ENCODE measurements at regions not wholly inside any gene's neighbourhood (a gene's known extent, or its start where the extent isn't known, plus 50 kb on each side); places are given as distances from the start of the nearest gene placed in this dataset.
"Not testable (repeated sequence)": the region's sequence is repeated elsewhere in the genome, so short reads cannot be mapped to it uniquely, and the experiment has no call there.

DNA sequence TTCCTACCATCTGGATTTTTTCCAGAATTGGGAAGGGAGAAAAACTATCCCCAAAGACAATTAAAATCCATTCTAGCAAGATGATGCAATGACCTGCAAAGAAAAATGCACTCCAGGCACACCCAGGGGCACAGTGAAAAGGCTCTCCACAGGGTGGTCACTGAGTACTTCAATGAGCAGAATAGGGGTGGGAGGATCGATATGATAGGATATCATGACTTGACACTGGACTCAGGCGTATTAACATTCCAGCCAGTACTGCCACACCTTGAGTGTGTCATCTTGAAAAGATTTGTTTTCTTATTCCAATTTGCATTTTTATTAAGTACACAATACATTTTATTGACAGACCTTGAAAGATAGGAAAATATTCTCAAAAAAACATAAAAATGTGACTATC is 132.2 kb downstream of the ZNF37A start:
- peaks cover 8% of the 10 kb centered on the region for H3K9me3 Mint-ChIP-seq (ENCODE audit: unreplicated experiment)
- Histone ChIP-seq H3K27ac (ENCODE audit: low read depth, low read length) (no peak overlapping the region), H3K9me3 (ENCODE audit: insufficient read depth, low read depth, low read length) (peaks cover 10% of the 10 kb centered on the region), H3K36me3 (ENCODE audit: insufficient read depth, low read length) (no peaks in the 10 kb centered on the region), H3K4me3 (ENCODE audit: insufficient read depth, low read depth, low read length) (no peak overlapping the region), H2AFZ (ENCODE audit: low read depth, low read length) (no peak overlapping the region), H3K9ac (ENCODE audit: low read length) (no peak overlapping the region), H3K27me3 (ENCODE audit: insufficient read depth, low read length) (no peaks in the 10 kb centered on the region), H3K79me2 (ENCODE audit: insufficient read depth, low read length) (no peaks in the 10 kb centered on the region), H3K4me1 (ENCODE audit: insufficient read depth, low read length) (no peaks in the 10 kb centered on the region), H3K4me2 (ENCODE audit: low read length) (no peak overlapping the region), H4K20me1 (ENCODE audit: insufficient read depth, low read length) (no peaks in the 10 kb centered on the region)
- DNase-seq (ENCODE audit: low read depth) = no peak
- no peak overlapping the region for H3K27ac Mint-ChIP-seq (ENCODE audit: unreplicated experiment)
- FAIRE-seq = no peak
- no peaks in the 10 kb centered on the region for H3K36me3 Mint-ChIP-seq (ENCODE audit: low read depth, unreplicated experiment)
- no peaks in the 10 kb centered on the region for H3K27me3 Mint-ChIP-seq (ENCODE audit: low read depth, unreplicated experiment)
- H3K4me1 Mint-ChIP-seq (ENCODE audit: low read depth, unreplicated experiment) = no peaks in the 10 kb centered on the region
- no peak for TF ChIP-seq EZH2 (IDR thresholded peaks at IDR 0.05; ENCODE audit: insufficient read depth, low read length)
- TF ChIP-seq CTCF (IDR thresholded peaks at IDR 0.05; ENCODE audit: insufficient read depth, low read depth, low read length) = no peak
- no peak overlapping the region for H3K4me3 Mint-ChIP-seq (ENCODE audit: unreplicated experiment)

- Histone ChIP-seq H3K79me2 (ENCODE audit: insufficient read depth, low read length) (no peaks in the 10 kb centered on the region), H2AFZ (ENCODE audit: low read depth, low read length) (no peak overlapping the region), H3K4me3 (ENCODE audit: insufficient read depth, low read depth, low read length) (no peak overlapping the region), H3K9me3 (ENCODE audit: insufficient read depth, low read depth, low read length) (peaks cover 7% of the 10 kb centered on the region), H3K27me3 (ENCODE audit: insufficient read depth, low read length) (no peaks in the 10 kb centered on the region), H3K4me1 (ENCODE audit: insufficient read depth, low read length) (no peaks in the 10 kb centered on the region), H3K4me2 (ENCODE audit: low read length) (no peak overlapping the region), H4K20me1 (ENCODE audit: insufficient read depth, low read length) (no peaks in the 10 kb centered on the region), H3K27ac (ENCODE audit: low read depth, low read length) (no peak overlapping the region), H3K36me3 (ENCODE audit: insufficient read depth, low read length) (no peaks in the 10 kb centered on the region), H3K9ac (ENCODE audit: low read length) (no peak overlapping the region)
- H3K4me1 Mint-ChIP-seq (ENCODE audit: low read depth, unreplicated experiment) = no peaks in the 10 kb centered on the region
- H3K27me3 Mint-ChIP-seq (ENCODE audit: low read depth, unreplicated experiment) = no peaks in the 10 kb centered on the region
- H3K9me3 Mint-ChIP-seq (ENCODE audit: unreplicated experiment) = peaks cover 6% of the 10 kb centered on the region
- DNase-seq (ENCODE audit: low read depth) (no peak), FAIRE-seq (no peak)
- no peaks in the 10 kb centered on the region for H3K36me3 Mint-ChIP-seq (ENCODE audit: low read depth, unreplicated experiment)
- TF ChIP-seq CTCF (IDR thresholded peaks at IDR 0.05; ENCODE audit: insufficient read depth, low read depth, low read length) (no peak), EZH2 (IDR thresholded peaks at IDR 0.05; ENCODE audit: insufficient read depth, low read length) (no peak)
- H3K4me3 Mint-ChIP-seq (ENCODE audit: unreplicated experiment) = no peak overlapping the region
- no peak overlapping the region for H3K27ac Mint-ChIP-seq (ENCODE audit: unreplicated experiment)
Observed at GRCh38 chr10:38228394-38228793, 134.3 kb downstream of the ZNF37A start.

DNA sequence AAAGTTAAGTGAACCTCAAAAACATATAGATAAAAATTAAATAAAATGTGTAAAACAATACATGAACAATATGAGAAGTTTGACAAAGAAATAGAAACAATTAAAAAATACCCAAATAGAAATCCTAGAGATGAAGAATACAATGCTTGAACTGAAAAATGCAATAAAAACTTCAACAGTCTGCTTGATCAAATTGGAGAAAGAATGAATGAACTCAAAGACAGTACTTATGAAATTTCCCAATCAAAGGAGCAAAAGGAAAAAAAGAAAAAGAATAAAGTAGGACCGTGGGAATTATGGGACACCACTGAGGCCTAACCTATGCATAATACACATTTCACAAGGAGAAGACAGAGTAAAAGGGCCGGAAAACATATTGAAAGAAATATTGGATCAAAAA is 144.3 kb downstream of the ZNF37A start:
- H4K20me1 ChIP-seq (ENCODE audit: insufficient read depth, low read length); H3K4me1 Mint-ChIP-seq (ENCODE audit: low read depth, unreplicated experiment); H3K79me2 ChIP-seq (ENCODE audit: insufficient read depth, low read length); H3K9ac ChIP-seq (ENCODE audit: low read length); H3K36me3 Mint-ChIP-seq (ENCODE audit: low read depth, unreplicated experiment); H2AFZ ChIP-seq (ENCODE audit: low read depth, low read length); DNase-seq (ENCODE audit: low read depth); H3K4me3 Mint-ChIP-seq (ENCODE audit: unreplicated experiment); H3K9me3 ChIP-seq (ENCODE audit: insufficient read depth, low read depth, low read length); H3K4me3 ChIP-seq (ENCODE audit: insufficient read depth, low read depth, low read length); H3K27ac Mint-ChIP-seq (ENCODE audit: unreplicated experiment); H3K4me1 ChIP-seq (ENCODE audit: insufficient read depth, low read length); H3K27ac ChIP-seq (ENCODE audit: low read depth, low read length); H3K9me3 Mint-ChIP-seq (ENCODE audit: unreplicated experiment); H3K27me3 ChIP-seq (ENCODE audit: insufficient read depth, low read length); FAIRE-seq; H3K36me3 ChIP-seq (ENCODE audit: insufficient read depth, low read length); H3K27me3 Mint-ChIP-seq (ENCODE audit: low read depth, unreplicated experiment); H3K4me2 ChIP-seq (ENCODE audit: low read length): not testable (repeated sequence)

DNA sequence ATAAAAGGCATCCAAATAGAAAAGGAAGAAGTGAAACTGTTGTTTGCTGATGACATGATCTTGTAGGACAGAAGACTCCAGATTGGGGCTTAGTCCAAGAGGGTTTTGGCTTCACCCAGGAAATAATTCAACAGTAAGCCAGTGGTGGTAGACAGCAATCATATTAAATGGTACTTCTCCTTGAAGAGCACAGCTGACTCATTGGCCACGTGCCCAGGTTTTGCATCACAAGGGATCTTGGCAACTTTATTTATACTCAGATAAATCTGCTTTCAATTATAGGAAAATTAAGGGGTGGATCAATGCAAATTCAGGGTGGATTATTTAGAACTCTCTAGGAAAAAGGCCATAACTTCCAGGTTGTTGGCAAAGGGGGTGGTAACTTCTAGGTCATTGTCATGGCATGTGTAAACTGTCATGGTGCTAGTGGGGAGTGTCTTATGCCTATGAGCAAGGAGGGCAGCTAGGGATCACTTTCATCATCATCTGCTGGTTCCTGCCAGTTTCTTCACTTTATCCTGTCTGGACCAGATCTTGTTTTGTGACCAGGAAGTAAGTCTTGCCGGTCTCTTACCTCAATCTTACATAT is 148.0 kb downstream of the ZNF37A start:
- not testable (repeated sequence) for H3K27me3 ChIP-seq (ENCODE audit: insufficient read depth, low read length); H3K9me3 ChIP-seq (ENCODE audit: insufficient read depth, low read depth, low read length); H3K4me3 ChIP-seq (ENCODE audit: insufficient read depth, low read depth, low read length); H4K20me1 ChIP-seq (ENCODE audit: insufficient read depth, low read length); DNase-seq (ENCODE audit: low read depth); H3K27me3 Mint-ChIP-seq (ENCODE audit: low read depth, unreplicated experiment); H3K36me3 ChIP-seq (ENCODE audit: insufficient read depth, low read length); H3K36me3 Mint-ChIP-seq (ENCODE audit: low read depth, unreplicated experiment); H3K9ac ChIP-seq (ENCODE audit: low read length); FAIRE-seq; H3K27ac Mint-ChIP-seq (ENCODE audit: unreplicated experiment); H3K27ac ChIP-seq (ENCODE audit: low read depth, low read length); H3K4me2 ChIP-seq (ENCODE audit: low read length); H3K9me3 Mint-ChIP-seq (ENCODE audit: unreplicated experiment); H3K79me2 ChIP-seq (ENCODE audit: insufficient read depth, low read length); H3K4me1 ChIP-seq (ENCODE audit: insufficient read depth, low read length); H3K4me3 Mint-ChIP-seq (ENCODE audit: unreplicated experiment); H3K4me1 Mint-ChIP-seq (ENCODE audit: low read depth, unreplicated experiment); H2AFZ ChIP-seq (ENCODE audit: low read depth, low read length)

GRCh38 chr10:38248113-38248512 is 154.0 kb downstream of the ZNF37A start:
- not testable (repeated sequence) for DNase-seq (ENCODE audit: low read depth); H3K27ac ChIP-seq (ENCODE audit: low read depth, low read length); H3K79me2 ChIP-seq (ENCODE audit: insufficient read depth, low read length); H4K20me1 ChIP-seq (ENCODE audit: insufficient read depth, low read length); H3K27ac Mint-ChIP-seq (ENCODE audit: unreplicated experiment); H2AFZ ChIP-seq (ENCODE audit: low read depth, low read length); H3K27me3 ChIP-seq (ENCODE audit: insufficient read depth, low read length); FAIRE-seq; H3K27me3 Mint-ChIP-seq (ENCODE audit: low read depth, unreplicated experiment); H3K4me1 ChIP-seq (ENCODE audit: insufficient read depth, low read length); H3K4me3 ChIP-seq (ENCODE audit: insufficient read depth, low read depth, low read length); H3K9ac ChIP-seq (ENCODE audit: low read length); H3K9me3 Mint-ChIP-seq (ENCODE audit: unreplicated experiment); H3K9me3 ChIP-seq (ENCODE audit: insufficient read depth, low read depth, low read length); H3K4me2 ChIP-seq (ENCODE audit: low read length); H3K36me3 Mint-ChIP-seq (ENCODE audit: low read depth, unreplicated experiment); H3K4me1 Mint-ChIP-seq (ENCODE audit: low read depth, unreplicated experiment); H3K36me3 ChIP-seq (ENCODE audit: insufficient read depth, low read length); H3K4me3 Mint-ChIP-seq (ENCODE audit: unreplicated experiment)
